ENCODE measurements at regions not wholly inside any gene's neighbourhood (a gene's known extent, or its start where the extent isn't known, plus 50 kb on each side); places are given as distances from the start of the nearest gene placed in this dataset.

DNA sequence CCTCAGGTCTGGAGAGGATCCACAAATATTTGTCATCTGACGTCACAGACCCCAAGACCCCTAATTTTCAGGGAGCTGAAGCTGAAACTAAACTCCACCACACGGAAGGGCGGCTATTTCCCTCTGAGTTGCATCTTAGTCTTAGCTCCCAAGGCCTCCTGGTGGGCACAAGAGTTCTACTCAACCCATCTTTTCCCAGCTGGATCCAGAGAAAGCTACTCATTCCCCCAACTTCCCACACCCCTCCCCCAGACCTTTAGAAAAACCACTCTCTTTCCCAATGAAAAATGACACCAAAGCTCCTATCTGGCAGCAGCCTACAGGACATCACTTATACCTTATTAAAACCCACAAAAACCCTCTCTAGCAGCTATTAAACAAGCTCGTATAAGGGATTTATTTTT lies 67.1 kb upstream of the SLC1A1 start:
- in situ Hi-C loops (cut with MboI; ENCODE audit: low pct_unique_long_range_greater_than_20kb, low sequenced_read_pairs, unreplicated experiment) = no loop called here
- DNase-seq (ENCODE audit: low spot score) = no peak
- TF ChIP-seq CTCF (IDR thresholded peaks at IDR 0.05; ENCODE audit: extremely low read depth, insufficient read depth, missing control alignments) = no peak

DNA sequence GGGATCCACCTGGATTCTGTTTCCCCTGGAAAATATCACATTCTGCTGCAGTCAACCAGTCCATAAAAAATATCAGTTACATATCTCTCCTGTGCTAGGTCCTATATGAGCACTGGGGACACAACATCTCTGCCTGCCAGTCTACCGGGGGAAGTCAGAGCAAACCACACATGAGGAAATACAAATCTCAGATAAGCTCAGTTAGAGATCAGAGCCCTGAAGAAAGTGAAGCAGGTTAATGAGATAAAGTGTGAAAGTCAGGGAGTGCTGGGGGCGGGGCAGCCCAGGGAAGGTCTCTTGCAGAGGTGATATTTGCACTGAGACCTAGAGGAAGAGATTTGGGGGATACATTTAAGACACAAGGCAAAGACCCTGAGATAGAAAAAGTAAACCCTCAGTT lies 67.8 kb upstream of the SLC1A1 start:
- in situ Hi-C loops (cut with MboI; ENCODE audit: low pct_unique_long_range_greater_than_20kb, low sequenced_read_pairs, unreplicated experiment) = no loop called here
- no peak for DNase-seq (ENCODE audit: low spot score)
- no peak for TF ChIP-seq CTCF (IDR thresholded peaks at IDR 0.05; ENCODE audit: extremely low read depth, insufficient read depth, missing control alignments)

GRCh38 chr9:4421847-4422246 lies 68.4 kb upstream of the SLC1A1 start:
- TF ChIP-seq CTCF (IDR thresholded peaks at IDR 0.05; ENCODE audit: extremely low read depth, insufficient read depth, missing control alignments) = no peak
- DNase-seq (ENCODE audit: low spot score) = no peak
- in situ Hi-C loops (cut with MboI; ENCODE audit: low pct_unique_long_range_greater_than_20kb, low sequenced_read_pairs, unreplicated experiment) = no loop called here

- no peak for TF ChIP-seq CTCF (IDR thresholded peaks at IDR 0.05; ENCODE audit: extremely low read depth, insufficient read depth, missing control alignments)
- in situ Hi-C loops (cut with MboI; ENCODE audit: low pct_unique_long_range_greater_than_20kb, low sequenced_read_pairs, unreplicated experiment) = no loop called here
- no peak for DNase-seq (ENCODE audit: low spot score)
Observed at GRCh38 chr9:4420351-4420750, 69.9 kb upstream of the SLC1A1 start.

DNA sequence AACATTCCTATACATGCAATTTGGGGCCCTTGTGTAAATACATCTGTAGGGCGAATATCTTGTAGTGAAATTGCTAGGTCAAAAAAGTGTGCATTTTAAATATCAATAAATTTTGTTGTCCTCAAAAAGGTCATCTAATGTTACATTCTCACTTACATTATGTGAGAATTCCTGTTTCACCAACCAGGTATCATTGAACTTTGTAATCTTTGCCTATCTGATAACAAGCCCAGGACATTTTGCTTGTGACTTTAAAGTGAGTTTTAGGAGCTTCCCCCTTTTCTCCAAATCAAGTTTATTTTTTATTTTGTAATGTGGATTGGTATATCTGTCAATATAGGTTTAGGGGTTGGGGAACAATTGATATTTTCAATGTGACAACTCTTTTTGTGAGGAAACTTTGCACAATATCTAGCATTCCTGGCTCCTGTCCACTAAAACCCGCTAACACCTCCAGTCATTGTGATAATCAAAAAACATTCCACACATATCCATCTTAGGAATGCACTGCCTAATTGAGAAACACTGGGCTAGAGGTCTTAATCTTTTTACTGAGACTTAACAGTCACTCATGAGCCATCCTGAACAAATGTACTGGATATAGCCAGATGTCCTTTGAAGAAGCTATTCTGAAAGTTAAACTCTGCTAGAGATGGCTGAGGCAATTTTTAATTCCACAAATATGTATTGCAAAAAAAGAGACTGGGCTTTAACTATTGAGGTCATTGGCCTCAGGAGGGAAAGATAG lies 72.5 kb upstream of the SLC1A1 start:
- no peak for DNase-seq (ENCODE audit: low spot score)
- TF ChIP-seq CTCF (IDR thresholded peaks at IDR 0.05; ENCODE audit: extremely low read depth, insufficient read depth, missing control alignments) = no peak
- in situ Hi-C loops (cut with MboI; ENCODE audit: low pct_unique_long_range_greater_than_20kb, low sequenced_read_pairs, unreplicated experiment) = no loop called here

- no peak for TF ChIP-seq CTCF (IDR thresholded peaks at IDR 0.05; ENCODE audit: extremely low read depth, insufficient read depth, missing control alignments)
- in situ Hi-C loops (cut with MboI; ENCODE audit: low pct_unique_long_range_greater_than_20kb, low sequenced_read_pairs, unreplicated experiment) = no loop called here
- DNase-seq (ENCODE audit: low spot score) = no peak
Observed at GRCh38 chr9:4416467-4416866, 73.8 kb upstream of the SLC1A1 start.

All from GM13977 (cell line).